ENCODE measurements at regions not wholly inside any gene's neighbourhood (a gene's known extent, or its start where the extent isn't known, plus 50 kb on each side); places are given as distances from the start of the nearest gene placed in this dataset.

GRCh38 chr12:126518596-126519200, 1453.5 kb downstream of the AACS start:
- no peak overlapping the region for H3K4me3 ChIP-seq (ENCODE audit: control insufficient read depth, low read depth, low read length)
- no peak for DNase-seq (ENCODE audit: low read depth)
- TF ChIP-seq, protein P1, sequence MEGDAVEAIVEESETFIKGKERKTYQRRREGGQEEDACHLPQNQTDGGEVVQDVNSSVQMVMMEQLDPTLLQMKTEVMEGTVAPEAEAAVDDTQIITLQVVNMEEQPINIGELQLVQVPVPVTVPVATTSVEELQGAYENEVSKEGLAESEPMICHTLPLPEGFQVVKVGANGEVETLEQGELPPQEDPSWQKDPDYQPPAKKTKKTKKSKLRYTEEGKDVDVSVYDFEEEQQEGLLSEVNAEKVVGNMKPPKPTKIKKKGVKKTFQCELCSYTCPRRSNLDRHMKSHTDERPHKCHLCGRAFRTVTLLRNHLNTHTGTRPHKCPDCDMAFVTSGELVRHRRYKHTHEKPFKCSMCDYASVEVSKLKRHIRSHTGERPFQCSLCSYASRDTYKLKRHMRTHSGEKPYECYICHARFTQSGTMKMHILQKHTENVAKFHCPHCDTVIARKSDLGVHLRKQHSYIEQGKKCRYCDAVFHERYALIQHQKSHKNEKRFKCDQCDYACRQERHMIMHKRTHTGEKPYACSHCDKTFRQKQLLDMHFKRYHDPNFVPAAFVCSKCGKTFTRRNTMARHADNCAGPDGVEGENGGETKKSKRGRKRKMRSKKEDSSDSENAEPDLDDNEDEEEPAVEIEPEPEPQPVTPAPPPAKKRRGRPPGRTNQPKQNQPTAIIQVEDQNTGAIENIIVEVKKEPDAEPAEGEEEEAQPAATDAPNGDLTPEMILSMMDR (IDR thresholded peaks at IDR 0.05; ENCODE audit: control insufficient read depth, insufficient read depth, low read depth, low read length, missing control alignments), result no peak

GRCh38 chr12:126519833-126520232, 1454.6 kb downstream of the AACS start:
- TF ChIP-seq, protein P1 (IDR thresholded peaks at IDR 0.05; ENCODE audit: control insufficient read depth, insufficient read depth, low read depth, low read length, missing control alignments), result no peak
- no peak for DNase-seq (ENCODE audit: low read depth)

GRCh38 chr12:126523891-126524290, 1458.7 kb downstream of the AACS start:
- no peak overlapping the region for H3K4me3 ChIP-seq (ENCODE audit: control insufficient read depth, low read depth, low read length)
- no peak for DNase-seq (ENCODE audit: low read depth)
- TF ChIP-seq, protein P1 (IDR thresholded peaks at IDR 0.05; ENCODE audit: control insufficient read depth, insufficient read depth, low read depth, low read length, missing control alignments), result no peak

More at GRCh38 chr12:126519833-126520232, 1454.6 kb downstream of the AACS start:
- H3K4me3 ChIP-seq (ENCODE audit: control insufficient read depth, low read depth, low read length), result no peak overlapping the region

DNA sequence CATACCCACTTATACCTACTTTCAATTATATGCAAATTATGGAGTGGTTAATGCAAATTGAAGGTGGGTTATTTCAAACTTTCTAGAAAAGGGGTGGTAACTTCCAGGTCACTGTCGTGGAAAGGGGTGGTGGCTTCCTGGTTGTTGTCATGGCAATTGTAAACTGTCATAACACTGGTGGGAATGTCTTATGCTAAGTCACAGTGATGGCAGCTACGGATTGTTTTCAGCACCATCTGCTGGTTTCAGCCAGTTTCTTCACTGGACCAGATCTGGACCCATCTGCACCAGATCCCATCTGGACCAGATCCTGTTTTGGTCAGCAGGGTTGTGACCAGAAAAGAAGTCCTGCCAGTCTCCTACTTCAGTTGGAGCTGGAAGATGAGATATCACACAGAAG, 1469.3 kb downstream of the AACS start:
- TF ChIP-seq, protein P1 (IDR thresholded peaks at IDR 0.05; ENCODE audit: control insufficient read depth, insufficient read depth, low read depth, low read length, missing control alignments), result peak; percentile 25
- DNase-seq (ENCODE audit: low read depth), result no peak
- H3K4me3 ChIP-seq (ENCODE audit: control insufficient read depth, low read depth, low read length), result no peak overlapping the region

GRCh38 chr12:126534942-126535341, 1469.7 kb downstream of the AACS start:
- DNase-seq (ENCODE audit: low read depth), result no peak
- TF ChIP-seq, protein P1 (IDR thresholded peaks at IDR 0.05; ENCODE audit: control insufficient read depth, insufficient read depth, low read depth, low read length, missing control alignments), result no peak
- no peak overlapping the region for H3K4me3 ChIP-seq (ENCODE audit: control insufficient read depth, low read depth, low read length)

- TF ChIP-seq, protein P1 (IDR thresholded peaks at IDR 0.05; ENCODE audit: control insufficient read depth, insufficient read depth, low read depth, low read length, missing control alignments), result no peak
- no peak for DNase-seq (ENCODE audit: low read depth)
- no peak overlapping the region for H3K4me3 ChIP-seq (ENCODE audit: control insufficient read depth, low read depth, low read length)
Measured at GRCh38 chr12:126535971-126536370, 1470.7 kb downstream of the AACS start.
